HG03135 (cell line): ENCODE measurements at regions not wholly inside any gene's neighbourhood (a gene's known extent, or its start where the extent isn't known, plus 50 kb on each side); places are given as distances from the start of the nearest gene placed in this dataset.

Experiments
- ATAC-seq: cut with Tn5 transposase; IDR thresholded peaks from one replicate; pipeline ENCODE4 v1.9.1; 2021; ENCODE audit warnings: mild to moderate bottlenecking, moderate library complexity; ENCODE audit not compliant: unreplicated experiment

DNA sequence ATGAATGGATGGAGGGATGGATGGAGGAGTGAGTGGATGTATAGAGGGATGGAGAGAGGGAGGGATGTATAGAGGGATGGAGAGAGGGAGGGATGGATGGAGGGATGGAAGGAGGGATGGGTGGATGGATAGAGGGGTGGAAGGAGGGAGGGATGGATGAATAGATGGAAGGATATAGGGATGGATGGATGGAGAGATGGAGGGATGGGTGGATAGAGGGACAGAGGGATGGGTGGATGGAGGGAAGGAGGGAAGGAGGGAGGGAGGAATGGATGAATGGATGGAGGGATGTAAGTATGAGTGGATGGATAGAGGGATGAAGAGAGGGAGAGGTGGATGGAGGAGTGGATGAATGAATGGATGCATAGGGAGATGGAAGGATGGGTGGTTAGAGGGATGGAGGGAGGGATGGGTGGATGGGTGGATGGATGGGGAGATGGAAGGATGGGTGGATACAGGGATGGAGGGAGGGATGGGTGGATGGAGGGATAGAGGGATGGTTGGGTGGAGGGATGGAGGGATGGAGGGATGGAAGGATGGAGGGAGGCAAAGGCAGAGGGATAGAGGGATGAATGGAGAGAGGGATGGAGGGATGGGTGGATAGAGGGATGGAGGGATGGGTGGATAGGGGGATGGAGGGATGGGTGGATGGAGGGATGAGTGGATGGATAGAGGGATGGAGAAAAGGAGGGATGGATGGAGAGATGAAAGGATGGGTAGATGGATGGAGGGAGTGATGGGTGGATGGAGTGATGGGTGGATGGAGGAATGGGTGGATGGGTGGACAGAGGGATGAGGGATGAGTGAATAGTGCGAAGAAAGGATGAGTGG is 313.8 kb downstream of the UACA start:
- ATAC-seq = no peak

DNA sequence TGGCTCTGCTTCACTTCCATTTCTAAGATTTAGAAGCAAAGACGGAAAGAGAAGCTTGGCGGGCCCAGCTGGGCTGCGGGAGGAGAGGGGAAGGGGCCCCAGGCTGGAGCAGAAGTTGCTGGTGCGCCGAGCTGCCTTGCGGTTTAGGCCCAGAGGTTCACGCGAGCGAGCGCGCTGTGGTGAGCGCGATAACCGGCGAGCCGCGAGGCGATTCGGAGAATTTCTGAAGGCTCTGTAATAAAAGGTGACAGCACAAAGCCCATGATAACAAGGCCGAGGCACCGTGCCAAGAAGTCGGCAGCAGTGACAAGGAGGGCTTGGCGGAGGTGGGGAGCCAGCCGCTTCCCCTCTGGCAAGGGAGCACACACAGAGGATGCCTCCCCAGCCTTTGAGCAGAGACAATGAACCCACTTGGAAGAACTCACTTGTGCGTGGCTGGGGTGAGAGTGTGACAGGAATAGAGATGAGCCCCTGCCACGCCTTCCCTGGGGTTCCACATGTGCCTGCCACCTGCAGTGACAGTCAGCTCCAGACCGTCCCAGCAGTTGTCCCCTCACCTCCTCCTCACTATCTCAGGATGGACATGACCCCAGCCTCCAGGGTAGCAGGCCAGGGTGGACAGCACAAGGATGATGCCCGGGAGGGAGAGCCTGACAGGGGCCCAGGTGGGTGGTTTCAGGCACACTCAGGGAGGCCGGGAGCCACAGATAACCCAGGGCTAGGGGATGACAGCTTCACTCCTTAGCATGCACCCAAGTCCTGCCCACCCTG is 315.2 kb downstream of the UACA start:
- no peak for ATAC-seq

DNA sequence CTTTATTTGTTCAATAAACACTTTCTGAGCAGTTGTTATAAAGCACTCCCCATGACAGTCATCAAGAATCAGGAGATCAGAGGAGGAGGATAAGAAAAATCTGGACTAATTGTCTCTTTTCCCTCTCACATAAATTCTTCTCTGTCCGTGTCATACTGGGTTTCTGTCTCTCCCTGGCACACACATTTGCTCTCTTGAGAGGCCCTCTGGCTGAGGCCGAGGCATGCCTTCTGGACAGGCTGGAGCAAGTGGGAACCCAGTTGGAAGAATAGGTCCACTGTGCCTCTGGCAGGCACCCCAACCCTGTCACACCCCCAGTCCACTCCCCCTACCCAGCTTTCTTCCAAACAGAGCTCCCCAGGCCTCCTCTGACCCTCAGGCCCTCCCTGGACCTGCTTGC is 315.8 kb downstream of the UACA start:
- ATAC-seq = no peak

DNA sequence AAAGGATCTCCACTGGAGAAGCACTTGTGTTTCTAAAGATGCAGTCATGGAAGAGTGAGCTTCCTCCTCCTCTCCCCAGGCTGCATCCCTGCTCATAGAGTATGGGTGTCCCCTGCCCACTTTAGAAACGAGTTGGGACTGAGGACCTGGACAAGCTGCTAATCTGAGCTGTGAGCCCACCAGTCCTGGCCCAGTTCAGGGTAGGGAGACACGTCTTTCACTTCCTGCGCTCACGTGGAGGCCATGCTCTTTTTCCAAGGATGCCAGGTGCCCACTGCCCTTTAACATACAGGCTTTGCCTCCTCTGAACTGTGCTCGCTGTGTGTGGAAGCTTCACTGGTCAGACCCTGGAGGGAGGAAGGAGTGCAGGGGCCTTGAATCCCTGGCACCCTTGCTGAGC is 316.3 kb downstream of the UACA start:
- ATAC-seq = no peak

DNA sequence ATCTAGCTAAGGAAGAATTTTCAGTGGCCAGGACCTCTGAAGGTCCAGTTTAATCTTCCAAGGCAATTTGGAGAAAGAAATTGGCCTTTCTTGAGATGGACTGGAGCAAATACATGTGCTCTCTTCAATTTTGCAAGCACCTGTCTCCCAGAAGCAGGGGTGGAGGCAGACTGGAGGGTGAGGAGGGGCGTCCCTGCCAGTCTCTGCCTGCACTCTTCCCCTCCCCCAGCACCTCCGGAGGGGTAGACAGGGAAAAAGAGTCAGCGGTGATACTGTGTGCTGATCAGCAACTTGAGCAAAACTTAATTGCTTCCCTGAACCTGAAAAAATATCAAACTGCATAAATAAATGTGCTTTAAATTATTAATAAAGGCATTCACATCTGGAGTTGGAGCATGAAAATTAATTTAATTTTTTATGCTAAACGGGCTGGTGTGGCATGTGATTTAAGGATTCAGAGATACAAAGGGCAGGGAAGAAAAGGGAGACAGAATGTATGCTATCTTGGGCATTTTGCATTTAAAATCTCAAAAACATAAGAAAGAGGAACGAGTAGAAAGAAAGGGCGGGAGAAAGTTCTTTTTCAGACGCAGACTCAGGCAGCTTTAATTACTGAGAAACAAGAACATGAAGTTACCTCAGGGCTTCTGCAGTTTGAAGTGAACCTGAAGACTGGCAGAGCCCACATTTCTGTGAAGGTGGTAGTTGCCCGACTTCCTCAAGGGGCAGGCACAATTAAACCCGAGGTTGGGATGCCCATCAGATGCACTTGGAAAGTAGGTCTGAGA is 319.7 kb downstream of the UACA start:
- no peak for ATAC-seq

DNA sequence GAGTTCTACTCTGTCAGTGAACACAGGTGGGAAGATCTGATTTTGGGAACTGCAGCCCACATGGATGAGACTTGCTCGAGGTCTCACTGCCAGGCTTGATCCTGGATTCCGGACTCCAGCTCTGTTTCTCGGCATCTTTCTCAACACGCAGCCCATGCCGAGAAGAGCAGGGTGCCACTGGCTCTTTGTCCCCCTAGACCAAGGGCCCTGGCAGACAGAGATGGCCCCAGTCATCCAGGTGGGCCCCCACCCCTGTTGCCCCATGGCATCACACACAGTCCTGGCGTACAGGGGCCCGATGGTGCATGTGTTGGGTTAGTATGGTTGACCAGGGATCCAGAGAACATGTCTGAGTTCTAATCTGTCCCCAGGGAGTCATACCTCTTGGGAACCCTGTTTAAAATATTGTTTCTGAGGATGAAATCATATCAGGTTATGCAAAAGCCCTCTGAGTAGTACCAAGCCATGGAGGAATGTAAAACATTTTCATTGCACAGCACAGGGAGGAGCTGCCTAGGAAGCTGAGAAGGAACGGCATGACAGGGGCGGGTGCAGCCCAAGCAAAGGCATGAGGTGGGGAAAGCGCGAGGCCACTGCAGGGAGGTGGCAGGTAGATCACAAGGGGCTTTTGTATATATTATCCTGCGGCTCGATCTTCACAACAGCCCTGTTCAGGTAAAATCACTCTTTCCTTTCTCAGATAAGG is 320.6 kb downstream of the UACA start:
- ATAC-seq = no peak

DNA sequence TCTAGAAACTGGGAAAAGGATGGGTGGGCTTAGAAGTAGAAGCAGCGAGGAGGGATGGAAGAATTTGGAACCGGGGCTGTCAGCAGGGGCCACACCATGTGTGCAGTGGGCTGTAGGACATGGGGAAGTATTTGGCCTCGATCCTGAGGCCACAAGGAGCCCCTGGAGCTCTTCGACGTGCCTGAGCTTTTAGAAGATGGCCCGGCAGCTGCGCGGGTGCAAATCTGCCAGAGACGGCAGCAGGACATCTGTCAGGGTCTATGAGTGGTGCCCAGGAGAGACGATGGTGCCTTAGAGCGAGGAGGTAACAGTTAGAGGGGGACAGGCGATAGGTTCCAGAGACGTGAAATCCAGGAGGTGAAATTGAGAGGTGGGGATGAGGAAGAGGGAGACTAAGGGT is 321.1 kb downstream of the UACA start:
- ATAC-seq = no peak

DNA sequence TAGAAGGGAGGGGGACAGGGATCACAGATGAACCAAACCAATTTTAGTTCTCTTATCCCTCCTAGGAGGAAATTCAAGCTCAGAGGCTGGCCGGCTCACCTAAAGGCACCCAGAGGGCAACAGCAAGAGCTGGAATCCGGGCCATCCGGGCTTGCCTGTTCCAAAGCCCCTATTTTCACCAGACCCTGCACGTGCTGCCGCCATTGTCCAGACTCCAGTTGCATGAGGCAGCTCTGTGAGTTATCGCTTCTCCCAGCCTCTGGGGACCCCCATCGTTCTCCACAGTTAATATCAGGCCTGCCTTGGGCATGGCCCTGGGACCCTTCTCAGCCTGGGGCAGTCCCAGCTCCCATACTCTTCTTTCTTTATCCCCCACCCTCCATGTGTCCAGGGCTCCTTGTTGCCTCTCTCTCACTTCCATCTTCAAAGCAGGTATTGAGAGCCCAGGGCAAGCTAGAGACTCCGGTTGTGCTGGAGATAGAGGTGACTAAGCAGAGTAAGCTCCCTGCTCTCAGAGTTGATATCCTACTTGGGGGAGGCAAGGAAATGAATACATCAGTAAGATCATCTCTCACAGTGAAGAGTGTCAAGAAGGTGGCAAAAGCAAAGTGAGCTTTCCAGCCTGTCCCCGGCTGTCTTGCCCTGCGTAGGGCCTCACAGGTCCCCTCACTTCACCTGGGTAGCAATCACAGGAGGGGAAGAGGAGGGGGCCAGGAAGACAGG is 322.8 kb downstream of the UACA start:
- no peak for ATAC-seq

DNA sequence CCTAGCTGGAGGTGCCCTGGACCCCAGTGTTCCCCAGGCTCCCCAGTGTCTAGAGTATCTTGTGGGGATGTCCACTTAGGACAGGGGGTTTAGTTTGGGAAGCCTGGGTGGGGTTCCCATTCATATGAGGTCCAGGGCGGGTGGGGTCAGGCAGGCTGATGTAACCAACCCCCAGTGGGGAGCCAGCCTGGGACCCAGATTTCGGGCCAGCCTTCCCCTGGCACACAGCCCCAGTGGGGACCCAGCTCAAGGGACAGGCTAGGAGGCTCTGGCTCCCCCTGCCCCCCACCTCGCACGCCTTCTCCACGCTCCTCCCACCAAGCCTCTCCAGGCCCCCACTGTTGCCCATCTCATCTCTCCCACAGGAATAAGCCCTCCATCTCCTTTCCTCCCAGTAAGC is 323.5 kb downstream of the UACA start:
- no peak for ATAC-seq

DNA sequence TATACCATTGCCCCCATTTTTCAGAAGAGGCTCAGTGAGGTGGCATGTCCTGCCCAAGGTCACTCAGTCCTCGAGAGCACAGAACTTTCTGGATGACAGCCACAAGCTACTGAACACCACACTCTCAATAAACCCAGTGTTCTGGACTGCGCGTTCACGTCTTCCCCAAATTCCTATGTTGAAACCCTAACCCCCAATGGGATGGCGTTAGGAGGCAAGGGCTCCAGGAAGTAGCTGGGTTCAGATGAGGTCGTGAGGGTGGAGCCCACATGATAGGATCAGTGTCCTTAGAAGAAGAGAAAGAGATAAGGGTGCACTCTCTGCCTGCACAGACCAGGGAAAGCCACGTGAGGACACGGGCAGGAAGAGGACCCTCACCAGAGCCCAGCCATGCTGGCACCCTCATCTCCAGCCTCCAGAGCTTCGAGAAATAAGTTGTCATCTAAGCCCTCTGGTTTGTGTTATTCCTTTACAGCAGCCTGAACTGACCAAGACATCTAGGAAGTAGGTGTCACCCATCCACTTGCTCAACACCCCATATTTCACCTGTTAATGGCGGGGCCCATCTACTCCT is 324.0 kb downstream of the UACA start:
- ATAC-seq = no peak

DNA sequence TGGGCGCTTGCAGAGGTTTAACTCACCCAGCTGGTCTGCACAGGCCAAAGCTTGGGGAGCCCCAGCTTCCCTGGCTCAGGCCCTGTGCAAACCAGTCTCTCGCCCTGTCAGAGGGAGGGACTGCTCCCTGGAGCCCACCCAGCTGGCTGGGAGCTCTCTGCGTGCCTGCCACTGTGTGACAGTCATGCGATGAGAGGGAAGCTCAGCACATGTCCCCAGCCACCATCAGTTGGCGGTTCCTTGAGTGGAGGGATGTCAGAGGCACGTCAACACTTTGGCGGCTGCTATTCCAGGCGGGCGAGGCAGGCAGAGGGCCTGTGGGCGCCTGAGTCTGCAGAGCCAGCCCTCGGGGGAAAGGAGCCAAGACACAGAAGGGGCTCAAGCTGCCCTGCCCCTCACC is 324.6 kb downstream of the UACA start:
- no peak for ATAC-seq

DNA sequence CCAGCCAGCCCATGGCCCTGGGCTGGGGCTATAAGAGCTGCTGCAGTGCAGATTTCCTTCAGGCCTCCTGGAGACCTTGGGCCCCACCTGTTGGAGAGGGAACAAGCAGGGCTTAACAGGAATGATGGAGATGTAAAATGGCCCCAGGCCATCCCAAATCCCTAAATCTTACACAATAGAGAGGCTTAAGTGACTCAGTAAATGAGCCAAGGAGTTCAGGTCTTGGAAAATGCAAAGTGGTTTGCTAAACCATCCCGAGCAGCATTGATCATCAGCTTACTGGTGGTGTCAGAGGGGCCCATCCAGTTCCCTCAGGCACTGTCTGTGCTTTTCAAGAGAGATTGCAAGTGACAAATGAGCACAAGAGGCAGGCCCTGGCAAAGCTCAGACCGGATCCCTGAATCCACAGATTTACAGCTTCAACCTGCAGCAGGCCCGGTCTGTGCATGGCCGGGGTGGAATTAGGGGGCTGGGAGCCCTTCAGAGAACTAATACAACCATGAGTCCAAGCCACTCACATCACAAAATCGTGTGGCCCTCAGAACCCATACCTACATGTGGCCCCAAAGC is 325.4 kb downstream of the UACA start:
- no peak for ATAC-seq

DNA sequence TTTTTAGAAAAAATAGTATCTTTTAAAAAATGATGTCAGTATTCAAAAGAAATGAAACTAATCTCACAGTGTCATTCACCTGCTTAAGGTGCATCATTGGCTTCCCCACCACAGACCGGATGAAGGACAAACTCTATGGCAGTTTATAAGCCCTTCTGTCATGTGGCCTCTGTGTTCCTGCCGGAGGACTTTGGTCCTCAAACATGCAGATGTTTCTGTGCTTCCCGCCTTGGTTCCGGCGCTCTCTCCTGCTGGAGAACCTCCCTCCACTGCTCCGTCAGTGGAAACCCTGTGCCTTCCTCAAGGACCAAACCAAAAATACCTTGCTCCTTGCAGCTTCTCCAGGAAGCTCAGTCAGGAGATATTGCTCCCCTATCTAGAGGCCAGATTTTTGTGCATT is 326.3 kb downstream of the UACA start:
- ATAC-seq = no peak

DNA sequence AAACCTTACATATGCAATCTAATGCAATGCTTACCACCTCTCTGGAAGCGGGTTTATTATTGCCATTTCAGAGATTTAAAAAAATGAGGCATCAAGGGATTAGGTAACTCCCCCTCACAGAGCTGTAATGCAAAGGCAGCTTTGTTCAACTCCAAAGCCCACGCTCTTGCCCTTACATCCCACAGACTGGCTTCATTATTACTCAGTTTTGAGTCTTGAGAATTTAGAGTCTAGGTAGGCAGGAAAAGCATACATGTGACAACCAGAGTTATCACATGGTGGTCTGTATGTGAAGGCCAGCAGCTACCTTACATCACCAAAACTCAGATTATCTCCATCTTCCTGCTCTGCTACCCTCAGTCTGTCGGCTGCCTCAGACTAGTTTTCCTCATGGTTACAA is 326.9 kb downstream of the UACA start:
- ATAC-seq = peak; percentile 27

DNA sequence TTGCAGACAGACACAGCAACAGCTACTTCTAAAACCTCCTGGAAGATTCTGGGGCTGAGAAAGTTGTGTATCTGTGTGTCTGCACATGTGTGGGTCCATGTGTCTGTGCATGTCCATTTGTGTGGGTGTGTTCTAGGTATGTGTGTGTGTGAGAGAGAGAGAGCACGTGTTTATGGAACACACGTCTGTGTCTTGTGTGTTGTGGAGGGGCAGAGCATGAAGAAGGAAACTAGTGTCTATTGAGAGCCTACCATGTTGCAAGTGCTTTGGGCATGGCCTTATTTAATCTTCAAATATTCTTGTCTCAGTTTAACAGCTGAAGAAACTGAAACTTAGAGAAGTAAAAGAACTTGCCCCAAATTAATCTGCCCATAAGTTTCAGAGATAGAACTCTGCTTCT is 327.5 kb downstream of the UACA start:
- ATAC-seq = peak; percentile 26

DNA sequence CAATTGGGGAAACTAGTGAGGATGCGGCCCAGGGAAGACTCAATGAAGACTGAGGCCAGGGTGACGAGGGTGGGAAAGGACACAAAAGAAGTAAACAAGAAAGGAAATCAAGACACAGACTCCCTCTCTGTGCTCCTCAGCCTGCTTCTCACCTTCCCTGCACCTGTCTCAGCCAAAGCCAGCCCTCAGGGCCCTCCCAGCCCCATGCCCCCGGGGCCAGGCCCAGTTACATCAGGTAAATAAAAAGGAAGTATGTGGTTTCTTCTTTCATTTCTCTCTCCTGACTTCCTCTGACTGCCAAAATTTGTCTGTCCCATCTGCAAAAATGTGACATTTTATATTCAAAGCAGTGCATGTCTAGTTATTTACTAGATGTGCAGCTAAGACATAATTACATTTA is 328.0 kb downstream of the UACA start:
- ATAC-seq = peak; percentile 55

DNA sequence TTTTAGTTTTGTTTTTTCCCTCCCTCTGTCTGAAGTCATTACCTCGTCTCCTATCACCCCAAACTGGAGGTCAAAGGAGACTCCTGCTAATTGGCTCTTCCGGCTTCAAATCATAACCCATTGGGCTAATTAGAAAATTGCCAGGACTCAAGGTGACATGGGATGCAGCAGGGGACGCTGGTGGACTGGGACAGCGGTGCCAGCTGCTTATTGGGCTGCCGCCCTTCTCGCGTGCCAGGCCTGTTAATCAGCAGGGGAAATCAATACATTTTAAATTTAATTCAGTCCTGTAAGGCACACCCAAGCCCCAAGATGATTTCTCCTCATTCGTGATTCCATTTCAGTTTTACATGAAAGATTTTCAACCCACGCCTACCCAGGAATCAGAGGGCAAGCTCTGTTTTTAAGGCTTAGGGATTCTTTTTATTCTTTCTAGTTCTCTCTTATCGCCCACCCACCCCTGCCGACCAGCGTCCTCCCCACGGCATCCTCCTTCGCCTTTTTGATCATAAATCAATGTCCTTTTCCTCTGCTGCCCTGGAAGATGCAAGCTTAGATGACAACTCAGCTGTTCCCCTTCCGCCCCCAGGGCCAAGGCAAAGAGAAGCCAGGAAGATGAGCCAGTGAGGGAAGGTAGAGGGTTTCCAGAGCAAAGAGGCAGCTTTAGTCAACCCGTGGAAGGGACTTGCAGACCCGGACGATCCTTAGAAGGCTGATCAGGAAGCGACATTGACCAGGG is 329.6 kb downstream of the UACA start:
- ATAC-seq = no peak

DNA sequence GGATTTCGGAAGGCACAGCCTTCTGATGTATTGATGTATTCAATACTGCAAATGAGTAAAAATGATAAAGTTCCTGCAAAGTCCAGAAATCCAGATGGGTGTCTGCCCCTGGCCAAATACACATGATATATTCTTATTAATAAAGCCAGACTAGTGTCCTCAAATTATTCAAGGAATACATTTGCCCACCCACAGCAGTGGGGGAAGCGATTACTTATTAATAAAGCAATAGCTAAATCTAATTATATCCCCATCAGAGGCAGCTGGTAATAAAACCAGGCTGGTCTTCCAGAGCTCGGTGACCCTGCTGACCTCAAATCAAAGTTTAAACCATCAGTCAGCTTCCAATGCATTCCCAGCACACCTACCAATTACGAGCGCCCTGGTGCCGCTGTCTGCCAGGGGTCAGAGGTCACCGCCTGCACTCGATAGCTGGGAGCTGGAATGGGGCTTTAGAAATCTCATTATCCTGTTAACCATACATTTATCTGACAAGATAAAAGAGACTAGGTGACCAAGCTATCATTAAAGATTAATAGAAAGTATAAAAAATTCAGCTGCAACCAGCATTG is 330.3 kb downstream of the UACA start:
- ATAC-seq = no peak

DNA sequence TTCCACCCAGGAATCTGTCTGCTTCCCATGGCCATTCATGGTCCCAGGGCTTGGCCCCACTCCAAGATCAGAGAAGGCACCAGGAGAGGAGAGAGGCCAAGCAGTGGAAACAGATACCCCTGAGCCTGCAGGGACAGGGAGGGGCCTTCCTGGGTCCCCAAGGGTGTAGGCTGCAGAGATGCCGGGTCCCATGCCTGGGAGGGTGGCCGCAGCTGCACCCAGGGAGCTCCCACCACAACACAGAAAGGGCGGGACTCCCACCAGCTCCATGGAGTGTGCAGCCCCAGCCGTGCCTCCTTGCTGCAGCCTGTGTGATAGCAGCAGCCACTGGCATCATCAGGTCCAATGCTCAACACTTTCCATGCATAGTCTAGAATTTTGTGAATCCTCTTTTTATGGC is 331.5 kb downstream of the UACA start:
- no peak for ATAC-seq
